ENCODE measurements at regions not wholly inside any gene's neighbourhood (a gene's known extent, or its start where the extent isn't known, plus 50 kb on each side); places are given as distances from the start of the nearest gene placed in this dataset.

DNA sequence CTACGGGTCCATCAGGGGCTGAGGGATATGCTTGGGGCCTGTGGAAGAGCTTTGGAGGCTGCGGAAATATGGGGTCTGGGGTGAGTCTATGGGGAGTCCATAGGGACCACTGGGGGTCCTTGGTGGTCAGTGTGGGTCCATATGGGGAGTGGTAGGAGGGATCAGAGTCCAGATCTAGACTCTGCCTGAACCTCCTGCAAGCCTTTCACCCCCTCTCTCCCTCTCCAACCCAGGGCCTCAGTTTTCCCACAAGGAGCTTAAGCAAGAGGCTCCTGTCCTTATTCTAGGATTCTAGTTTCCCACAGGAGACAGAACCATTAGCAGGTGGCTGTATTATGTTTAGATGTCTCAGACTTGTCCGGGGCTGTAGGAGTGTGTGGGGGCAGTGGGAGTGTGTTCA, 161.9 kb upstream of the TSHZ3 start:
- no peak for TF ChIP-seq RAD21 (IDR thresholded peaks at IDR 0.05; ENCODE audit: low read depth)
- TF ChIP-seq, protein P1, sequence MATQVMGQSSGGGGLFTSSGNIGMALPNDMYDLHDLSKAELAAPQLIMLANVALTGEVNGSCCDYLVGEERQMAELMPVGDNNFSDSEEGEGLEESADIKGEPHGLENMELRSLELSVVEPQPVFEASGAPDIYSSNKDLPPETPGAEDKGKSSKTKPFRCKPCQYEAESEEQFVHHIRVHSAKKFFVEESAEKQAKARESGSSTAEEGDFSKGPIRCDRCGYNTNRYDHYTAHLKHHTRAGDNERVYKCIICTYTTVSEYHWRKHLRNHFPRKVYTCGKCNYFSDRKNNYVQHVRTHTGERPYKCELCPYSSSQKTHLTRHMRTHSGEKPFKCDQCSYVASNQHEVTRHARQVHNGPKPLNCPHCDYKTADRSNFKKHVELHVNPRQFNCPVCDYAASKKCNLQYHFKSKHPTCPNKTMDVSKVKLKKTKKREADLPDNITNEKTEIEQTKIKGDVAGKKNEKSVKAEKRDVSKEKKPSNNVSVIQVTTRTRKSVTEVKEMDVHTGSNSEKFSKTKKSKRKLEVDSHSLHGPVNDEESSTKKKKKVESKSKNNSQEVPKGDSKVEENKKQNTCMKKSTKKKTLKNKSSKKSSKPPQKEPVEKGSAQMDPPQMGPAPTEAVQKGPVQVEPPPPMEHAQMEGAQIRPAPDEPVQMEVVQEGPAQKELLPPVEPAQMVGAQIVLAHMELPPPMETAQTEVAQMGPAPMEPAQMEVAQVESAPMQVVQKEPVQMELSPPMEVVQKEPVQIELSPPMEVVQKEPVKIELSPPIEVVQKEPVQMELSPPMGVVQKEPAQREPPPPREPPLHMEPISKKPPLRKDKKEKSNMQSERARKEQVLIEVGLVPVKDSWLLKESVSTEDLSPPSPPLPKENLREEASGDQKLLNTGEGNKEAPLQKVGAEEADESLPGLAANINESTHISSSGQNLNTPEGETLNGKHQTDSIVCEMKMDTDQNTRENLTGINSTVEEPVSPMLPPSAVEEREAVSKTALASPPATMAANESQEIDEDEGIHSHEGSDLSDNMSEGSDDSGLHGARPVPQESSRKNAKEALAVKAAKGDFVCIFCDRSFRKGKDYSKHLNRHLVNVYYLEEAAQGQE (IDR thresholded peaks at IDR 0.05; ENCODE audit: low read depth), result no peak
- no peak for TF ChIP-seq EGR1 (IDR thresholded peaks at IDR 0.05)
- TF ChIP-seq CREB1 (IDR thresholded peaks at IDR 0.05; ENCODE audit: low read depth), result no peak

Measured in Ishikawa (cell line).